ENCODE measurements at regions not wholly inside any gene's neighbourhood (a gene's known extent, or its start where the extent isn't known, plus 50 kb on each side); places are given as distances from the start of the nearest gene placed in this dataset.

- no peak overlapping the region for H3K4me3 ChIP-seq (ENCODE audit: low read length)
- no peak for DNase-seq (ENCODE audit: low read depth, low spot score)
These were observed 215.1 kb upstream of the ZNF507 start for GRCh38 chr19:32130332-32130731.

- no peak overlapping the region for H3K4me3 ChIP-seq (ENCODE audit: low read length)
- no peak for DNase-seq (ENCODE audit: low read depth, low spot score)
These were observed 214.4 kb upstream of the ZNF507 start for GRCh38 chr19:32131005-32131404.

- H3K4me3 ChIP-seq (ENCODE audit: low read length), result no peak overlapping the region
- DNase-seq (ENCODE audit: low read depth, low spot score), result no peak
These were observed 207.0 kb upstream of the ZNF507 start for GRCh38 chr19:32138416-32138815.

- H3K4me3 ChIP-seq (ENCODE audit: low read length), result no peak overlapping the region
These were observed 203.4 kb upstream of the ZNF507 start for GRCh38 chr19:32141840-32142511.

GRCh38 chr19:32146664-32147063 lies 198.7 kb upstream of the ZNF507 start:
- H3K4me3 ChIP-seq (ENCODE audit: low read length), result no peak overlapping the region
- DNase-seq (ENCODE audit: low read depth, low spot score), result no peak

More at GRCh38 chr19:32141840-32142511, 203.4 kb upstream of the ZNF507 start:
- no peak for DNase-seq (ENCODE audit: low read depth, low spot score)

- H3K4me3 ChIP-seq (ENCODE audit: low read length), result no peak overlapping the region
- DNase-seq (ENCODE audit: low read depth, low spot score), result no peak
These were observed 194.8 kb upstream of the ZNF507 start for GRCh38 chr19:32150605-32151004.

GRCh38 chr19:32154418-32154817 lies 191.0 kb upstream of the ZNF507 start:
- H3K4me3 ChIP-seq (ENCODE audit: low read length), result no peak overlapping the region
- DNase-seq (ENCODE audit: low read depth, low spot score), result no peak

- no peak overlapping the region for H3K4me3 ChIP-seq (ENCODE audit: low read length)
- DNase-seq (ENCODE audit: low read depth, low spot score), result no peak
These were observed 180.9 kb upstream of the ZNF507 start for GRCh38 chr19:32164384-32164992.

GRCh38 chr19:32165141-32165540 lies 180.3 kb upstream of the ZNF507 start:
- DNase-seq (ENCODE audit: low read depth, low spot score), result no peak
- no peak overlapping the region for H3K4me3 ChIP-seq (ENCODE audit: low read length)

GRCh38 chr19:32165750-32166149 lies 179.7 kb upstream of the ZNF507 start:
- no peak overlapping the region for H3K4me3 ChIP-seq (ENCODE audit: low read length)
- DNase-seq (ENCODE audit: low read depth, low spot score), result no peak

- DNase-seq (ENCODE audit: low read depth, low spot score), result no peak
These were observed 179.2 kb upstream of the ZNF507 start for GRCh38 chr19:32166238-32166637.

GRCh38 chr19:32168111-32168510 lies 177.3 kb upstream of the ZNF507 start:
- DNase-seq (ENCODE audit: low read depth, low spot score), result no peak
- no peak overlapping the region for H3K4me3 ChIP-seq (ENCODE audit: low read length)

More at GRCh38 chr19:32166238-32166637, 179.2 kb upstream of the ZNF507 start:
- no peak overlapping the region for H3K4me3 ChIP-seq (ENCODE audit: low read length)

GRCh38 chr19:32168606-32169005 lies 176.8 kb upstream of the ZNF507 start:
- no peak for DNase-seq (ENCODE audit: low read depth, low spot score)
- no peak overlapping the region for H3K4me3 ChIP-seq (ENCODE audit: low read length)

GRCh38 chr19:32171719-32172151 lies 173.7 kb upstream of the ZNF507 start:
- H3K4me3 ChIP-seq (ENCODE audit: low read length), result no peak overlapping the region
- DNase-seq (ENCODE audit: low read depth, low spot score), result no peak

- DNase-seq (ENCODE audit: low read depth, low spot score), result no peak
- H3K4me3 ChIP-seq (ENCODE audit: low read length), result no peak overlapping the region
These were observed 172.7 kb upstream of the ZNF507 start for GRCh38 chr19:32172566-32173160.

GRCh38 chr19:32173836-32174235 lies 171.6 kb upstream of the ZNF507 start:
- DNase-seq (ENCODE audit: low read depth, low spot score), result no peak
- no peak overlapping the region for H3K4me3 ChIP-seq (ENCODE audit: low read length)

- DNase-seq (ENCODE audit: low read depth, low spot score), result no peak
- H3K4me3 ChIP-seq (ENCODE audit: low read length), result no peak overlapping the region
These were observed 170.9 kb upstream of the ZNF507 start for GRCh38 chr19:32174386-32175113.

- no peak overlapping the region for H3K4me3 ChIP-seq (ENCODE audit: low read length)
- DNase-seq (ENCODE audit: low read depth, low spot score), result no peak
These were observed 168.8 kb upstream of the ZNF507 start for GRCh38 chr19:32176591-32176990.

- H3K4me3 ChIP-seq (ENCODE audit: low read length), result no peak overlapping the region
These were observed 167.7 kb upstream of the ZNF507 start for GRCh38 chr19:32177686-32178085.

GRCh38 chr19:32178401-32178800 lies 167.0 kb upstream of the ZNF507 start:
- H3K4me3 ChIP-seq (ENCODE audit: low read length), result no peak overlapping the region
- DNase-seq (ENCODE audit: low read depth, low spot score), result no peak

More at GRCh38 chr19:32177686-32178085, 167.7 kb upstream of the ZNF507 start:
- no peak for DNase-seq (ENCODE audit: low read depth, low spot score)
